Pancreas (tissue), 10 donors: ENCODE measurements at regions not wholly inside any gene's neighbourhood (a gene's known extent, or its start where the extent isn't known, plus 50 kb on each side); places are given as distances from the start of the nearest gene placed in this dataset.
"Not testable (repeated sequence)": the region's sequence is repeated elsewhere in the genome, so short reads cannot be mapped to it uniquely, and the experiment has no call there.

Source experiments
- ATAC-seq, 4 donors: fragments of 200-7000 bp; cut with Tn5 transposase; one replicate each; pipeline versions ENCODE4 v1.8.0 to v1.9.1; 2020; ENCODE audit warnings: mild to moderate bottlenecking in 4 of 4, moderate library complexity in 4 of 4
- DNase-seq, 6 donors: peaks; one replicate each; pipeline ENCODE4 v3.0.0-alpha.2; 2020
- FAIRE-seq: peaks from 2 replicates; lab custom pipeline; 2012; peaks lifted over from hg19 to GRCh38; lab: Jason Lieb, UNC
- H3K27ac ChIP-seq, 4 donors: fragments of 200-600 bp; sonication (generic); 1 replicate in 3 of 4; 2 replicates in 1 of 4; pipeline versions ENCODE4 v1.5.0 to v1.8.0; 2020
- H3K27me3 ChIP-seq, 4 donors: fragments of 200-600 bp; one replicate each; pipeline ENCODE4 v1.8.0; 2021
- H3K36me3 ChIP-seq, 3 donors: fragments of 200-600 bp; sonication (generic) in 1 of 3; one replicate each; pipeline versions ENCODE4 v1.5.0 to v1.8.0; 2020 to 2021
- H3K4me1 ChIP-seq, 3 donors: fragments of 200-600 bp; one replicate each; pipeline ENCODE4 v1.8.0; 2021
- H3K4me3 ChIP-seq, 4 donors: fragments of 200-600 bp; sonication (generic) in 2 of 4; one replicate each; pipeline versions ENCODE4 v1.5.0 to v1.8.0; 2020 to 2021
- H3K9me3 ChIP-seq, 4 donors: fragments of 200-600 bp; one replicate each; pipeline ENCODE4 v1.8.0; 2021
- WGBS, 2 donors: extraction: QIAGEN DNeasy Blood & Tissue Kit; methylation state at CpG; one replicate each; pipeline ENCODE4 v1.1.7; 2013; 5-methylcytosine and 5-hydroxymethylcytosine counted together
- intact Hi-C, 3 donors: fragments of 100-400 bp; cut with DNase I; formaldehyde crosslinking; loops; one replicate each; pipeline versions ENCODE4 v1.11.1 to v1.14.2; 2022
- TF ChIP-seq, protein P1 (sequence below), 4 donors: fragments of 200-600 bp; sonication (generic) in 3 of 4; IDR thresholded peaks; one replicate each; pipeline versions ENCODE4 v1.5.0 to v1.8.0; 2021; ENCODE audit warnings: antibody characterized with exemption in 4 of 4
- donor health status: healthy with polysubstance abuse.
- donor health status: DM: no; HTN: no; CAD: no; lungs with moderate emphysema.
- donor health status: DM: no; HTN: no; CAD: no.
- donor health status: control.
- donor health status: control.
- donor health status: Bipolar disorder and iron deficiency.
- donor health status: DM: yes; HTN: yes; CAD: no.
- donor health status: DM: no; HTN: no; CAD: no.
- donor health status: DM: no; HTN: no; CAD: no.
- donor health status: DM: yes; HTN: yes; CAD: no.

GRCh38 chr16:65819136-65819898, 547.2 kb upstream of the CDH5 start:
- FAIRE-seq (no peak), DNase-seq (no peak), ATAC-seq (no peak)
- H3K36me3 ChIP-seq: no peaks in the 10 kb centered on the region
- TF ChIP-seq, protein P1, sequence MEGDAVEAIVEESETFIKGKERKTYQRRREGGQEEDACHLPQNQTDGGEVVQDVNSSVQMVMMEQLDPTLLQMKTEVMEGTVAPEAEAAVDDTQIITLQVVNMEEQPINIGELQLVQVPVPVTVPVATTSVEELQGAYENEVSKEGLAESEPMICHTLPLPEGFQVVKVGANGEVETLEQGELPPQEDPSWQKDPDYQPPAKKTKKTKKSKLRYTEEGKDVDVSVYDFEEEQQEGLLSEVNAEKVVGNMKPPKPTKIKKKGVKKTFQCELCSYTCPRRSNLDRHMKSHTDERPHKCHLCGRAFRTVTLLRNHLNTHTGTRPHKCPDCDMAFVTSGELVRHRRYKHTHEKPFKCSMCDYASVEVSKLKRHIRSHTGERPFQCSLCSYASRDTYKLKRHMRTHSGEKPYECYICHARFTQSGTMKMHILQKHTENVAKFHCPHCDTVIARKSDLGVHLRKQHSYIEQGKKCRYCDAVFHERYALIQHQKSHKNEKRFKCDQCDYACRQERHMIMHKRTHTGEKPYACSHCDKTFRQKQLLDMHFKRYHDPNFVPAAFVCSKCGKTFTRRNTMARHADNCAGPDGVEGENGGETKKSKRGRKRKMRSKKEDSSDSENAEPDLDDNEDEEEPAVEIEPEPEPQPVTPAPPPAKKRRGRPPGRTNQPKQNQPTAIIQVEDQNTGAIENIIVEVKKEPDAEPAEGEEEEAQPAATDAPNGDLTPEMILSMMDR (IDR thresholded peaks at IDR 0.05): no peak
- WGBS, 2 donors: 46 to 65% methylated on average over 4 of the region's 4 CpGs
- no peaks in the 10 kb centered on the region for H3K9me3 ChIP-seq
- H3K4me1 ChIP-seq: no peaks in the 10 kb centered on the region
- H3K27me3 ChIP-seq: no peaks in the 10 kb centered on the region
- no peak overlapping the region for H3K4me3 ChIP-seq
- intact Hi-C loops: no loop called here
- H3K27ac ChIP-seq: no peak overlapping the region

GRCh38 chr16:65817799-65818198, 548.7 kb upstream of the CDH5 start:
- no peaks in the 10 kb centered on the region for H3K9me3 ChIP-seq
- intact Hi-C loops: no loop called here
- no peak for DNase-seq
- no peaks in the 10 kb centered on the region for H3K4me1 ChIP-seq
- no peaks in the 10 kb centered on the region for H3K27me3 ChIP-seq
- no peak for ATAC-seq
- no peaks in the 10 kb centered on the region for H3K36me3 ChIP-seq
- H3K4me3 ChIP-seq: no peak overlapping the region
- 74 to 89% methylated on average over 2 of the region's 2 CpGs for WGBS, 2 donors
- TF ChIP-seq, protein P1 (IDR thresholded peaks at IDR 0.05): no peak
- no peak for FAIRE-seq
- H3K27ac ChIP-seq: no peak overlapping the region

DNA sequence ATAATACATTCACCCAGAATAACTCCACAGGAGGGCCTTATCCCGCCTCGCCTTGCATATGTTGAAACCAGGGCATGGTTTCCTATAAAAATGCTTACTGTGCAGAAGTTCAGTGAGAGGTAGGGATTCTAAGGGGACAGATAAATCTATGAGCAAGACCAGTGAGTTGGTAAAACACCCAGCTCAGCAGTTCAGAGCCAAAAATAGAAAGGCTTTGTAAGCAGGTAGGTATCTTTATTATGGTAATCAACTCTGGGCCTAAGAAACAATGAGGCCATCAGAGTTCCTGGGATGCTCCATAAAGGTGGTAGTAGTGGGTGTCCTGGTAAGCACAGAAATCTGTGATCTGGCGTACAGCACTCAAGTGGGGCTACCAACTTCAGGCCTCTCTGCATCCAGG, 549.4 kb upstream of the CDH5 start:
- TF ChIP-seq, protein P1 (IDR thresholded peaks at IDR 0.05): no peak
- Histone ChIP-seq H3K36me3 (no peaks in the 10 kb centered on the region), H3K4me3 (no peak overlapping the region), H3K27ac (no peak overlapping the region), H3K9me3 (no peaks in the 10 kb centered on the region), H3K4me1 (no peaks in the 10 kb centered on the region), H3K27me3 (no peaks in the 10 kb centered on the region)
- intact Hi-C loops: no loop called here
- FAIRE-seq (no peak), ATAC-seq (no peak), DNase-seq (no peak)
- 74 to 89% methylated on average over 3 of the region's 3 CpGs for WGBS, 2 donors

DNA sequence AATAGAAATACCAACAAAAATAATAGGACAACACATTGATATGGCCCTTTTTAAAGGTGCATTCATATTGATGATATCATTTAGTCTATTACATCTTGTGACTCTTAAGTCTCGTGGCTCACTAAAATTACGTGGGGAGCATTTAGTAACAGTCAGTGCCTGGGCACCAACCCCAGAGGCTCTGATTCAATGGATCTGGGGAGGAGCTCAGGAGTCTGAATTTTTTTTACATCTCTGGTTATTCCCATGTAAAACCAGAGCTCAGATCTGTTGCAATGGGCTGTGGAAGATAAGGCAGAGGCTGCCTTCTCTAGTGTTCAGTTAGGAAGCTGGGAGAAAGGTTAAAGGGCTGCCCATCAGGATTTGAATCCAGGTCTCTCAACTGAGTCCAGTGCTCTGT, 549.9 kb upstream of the CDH5 start:
- Histone ChIP-seq H3K9me3 (no peaks in the 10 kb centered on the region), H3K36me3 (no peaks in the 10 kb centered on the region), H3K4me1 (no peaks in the 10 kb centered on the region), H3K27me3 (no peaks in the 10 kb centered on the region), H3K4me3 (no peak overlapping the region), H3K27ac (no peak overlapping the region)
- no peak for ATAC-seq
- no peak for FAIRE-seq
- no peak for DNase-seq
- intact Hi-C loops: no loop called here
- TF ChIP-seq, protein P1 (IDR thresholded peaks at IDR 0.05): no peak
- 65 to 84% methylated on average over 2 of the region's 2 CpGs for whole genome bisulfite sequencing, 2 donors

GRCh38 chr16:65815707-65816106, 550.8 kb upstream of the CDH5 start:
- TF ChIP-seq, protein P1 (IDR thresholded peaks at IDR 0.05): no peak
- H3K27me3 ChIP-seq: no peaks in the 10 kb centered on the region
- H3K4me1 ChIP-seq: no peaks in the 10 kb centered on the region
- H3K36me3 ChIP-seq: no peaks in the 10 kb centered on the region
- 44 to 57% methylated on average over 1 of the region's 1 CpG for WGBS, 2 donors
- intact Hi-C loops: no loop called here
- FAIRE-seq (no peak), ATAC-seq (no peak), DNase-seq (no peak)
- no peaks in the 10 kb centered on the region for H3K9me3 ChIP-seq
- H3K4me3 ChIP-seq: no peak overlapping the region
- H3K27ac ChIP-seq: no peak overlapping the region

GRCh38 chr16:65813879-65814278, 552.6 kb upstream of the CDH5 start:
- ATAC-seq, FAIRE-seq, H3K27ac ChIP-seq, H3K4me3 ChIP-seq, intact Hi-C loops, DNase-seq, H3K4me1 ChIP-seq, H3K9me3 ChIP-seq, H3K27me3 ChIP-seq, H3K36me3 ChIP-seq: not testable (repeated sequence)
- WGBS, 2 donors: 15 to 21% methylated on average over 7 of the region's 7 CpGs
